GM12864 (cell line): ENCODE measurements at regions not wholly inside any gene's neighbourhood (a gene's known extent, or its start where the extent isn't known, plus 50 kb on each side); places are given as distances from the start of the nearest gene placed in this dataset.

Source experiments
- DNase-seq: peaks from one replicate; pipeline ENCODE4 v3.0.0-alpha.2; 2011; ENCODE audit warnings: low read depth
- H3K4me3 ChIP-seq: 2 replicates; pipeline ENCODE4 v1.5.1; 2011; ENCODE audit warnings: mild to moderate bottlenecking, low read depth, low read length, control low read depth
- TF ChIP-seq, protein P1 (sequence below): IDR thresholded peaks from 2 replicates; pipeline ENCODE4 v1.5.1; 2011; ENCODE audit warnings: low read depth, mild to moderate bottlenecking, moderate library complexity, low read length, control low read depth, inconsistent platforms; ENCODE audit errors: missing control alignments

- H3K4me3 ChIP-seq: no peak overlapping the region
- TF ChIP-seq, protein P1, sequence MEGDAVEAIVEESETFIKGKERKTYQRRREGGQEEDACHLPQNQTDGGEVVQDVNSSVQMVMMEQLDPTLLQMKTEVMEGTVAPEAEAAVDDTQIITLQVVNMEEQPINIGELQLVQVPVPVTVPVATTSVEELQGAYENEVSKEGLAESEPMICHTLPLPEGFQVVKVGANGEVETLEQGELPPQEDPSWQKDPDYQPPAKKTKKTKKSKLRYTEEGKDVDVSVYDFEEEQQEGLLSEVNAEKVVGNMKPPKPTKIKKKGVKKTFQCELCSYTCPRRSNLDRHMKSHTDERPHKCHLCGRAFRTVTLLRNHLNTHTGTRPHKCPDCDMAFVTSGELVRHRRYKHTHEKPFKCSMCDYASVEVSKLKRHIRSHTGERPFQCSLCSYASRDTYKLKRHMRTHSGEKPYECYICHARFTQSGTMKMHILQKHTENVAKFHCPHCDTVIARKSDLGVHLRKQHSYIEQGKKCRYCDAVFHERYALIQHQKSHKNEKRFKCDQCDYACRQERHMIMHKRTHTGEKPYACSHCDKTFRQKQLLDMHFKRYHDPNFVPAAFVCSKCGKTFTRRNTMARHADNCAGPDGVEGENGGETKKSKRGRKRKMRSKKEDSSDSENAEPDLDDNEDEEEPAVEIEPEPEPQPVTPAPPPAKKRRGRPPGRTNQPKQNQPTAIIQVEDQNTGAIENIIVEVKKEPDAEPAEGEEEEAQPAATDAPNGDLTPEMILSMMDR: no peak
- DNase-seq: no peak
Observed at GRCh38 chr6:139547122-139547776, 172.8 kb upstream of the CITED2 start.

DNA sequence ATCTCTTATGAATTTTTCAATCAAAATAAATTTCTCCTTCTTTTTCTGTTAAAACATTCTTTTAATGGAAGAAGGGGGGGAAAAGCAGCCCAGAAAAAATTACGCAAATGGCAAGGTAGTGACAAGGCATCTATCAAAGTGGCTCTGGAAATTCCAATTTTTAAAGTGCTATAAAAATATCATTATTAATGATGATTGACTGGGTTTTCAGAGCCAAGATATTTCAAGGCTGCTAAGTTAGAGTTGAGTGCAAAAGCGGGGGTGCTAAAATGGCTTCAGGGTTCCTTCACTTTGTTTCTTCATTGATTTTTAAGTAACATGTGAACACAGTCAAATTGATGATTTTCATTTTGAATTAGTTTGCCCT is 171.6 kb upstream of the CITED2 start:
- TF ChIP-seq, protein P1: no peak
- H3K4me3 ChIP-seq: no peak overlapping the region

DNA sequence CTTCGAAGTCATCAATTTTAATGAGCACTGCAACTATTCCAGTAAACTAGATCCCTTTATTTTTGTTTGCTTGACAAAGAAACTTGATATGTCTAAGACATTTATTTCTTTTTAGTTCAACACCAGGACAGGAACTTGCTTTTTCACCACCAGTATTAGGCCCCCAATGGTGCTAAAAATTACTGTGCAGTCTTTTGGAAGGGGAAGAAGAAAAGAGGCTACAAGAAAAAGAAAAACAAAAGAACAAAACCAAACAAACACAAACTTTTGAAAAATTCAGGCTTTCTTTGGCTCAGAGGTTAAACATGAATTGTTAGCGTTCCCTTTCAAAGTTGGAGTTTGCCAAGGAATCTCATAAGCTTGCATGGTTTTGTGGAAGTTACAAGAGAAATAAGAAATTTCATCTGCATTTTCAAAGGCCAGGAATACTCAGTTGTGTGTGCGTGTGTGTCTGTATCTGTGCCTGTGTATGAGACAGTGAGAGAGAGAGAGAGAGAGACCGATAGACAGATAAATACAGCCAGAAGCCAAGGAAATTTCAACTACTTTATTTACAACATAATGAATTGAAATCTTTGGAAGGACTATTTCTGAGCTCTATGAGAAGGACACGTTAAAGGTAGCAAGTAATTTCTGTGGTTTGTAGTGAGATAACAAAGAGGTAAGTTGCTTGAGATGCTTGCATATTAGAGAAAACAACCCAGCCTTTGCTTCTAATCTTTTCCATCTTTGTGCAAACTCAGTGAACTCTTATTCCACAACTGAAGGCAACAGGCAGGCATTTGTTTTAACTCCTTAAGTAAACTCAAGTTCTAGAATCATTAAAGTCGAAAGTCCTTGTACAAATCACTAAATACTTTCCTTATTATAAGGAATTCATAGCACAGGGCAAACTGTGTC is 171.0 kb upstream of the CITED2 start:
- TF ChIP-seq, protein P1: no peak
- DNase-seq: no peak

More for the DNA sequence above, 171.6 kb upstream of the CITED2 start:
- no peak for DNase-seq

DNA sequence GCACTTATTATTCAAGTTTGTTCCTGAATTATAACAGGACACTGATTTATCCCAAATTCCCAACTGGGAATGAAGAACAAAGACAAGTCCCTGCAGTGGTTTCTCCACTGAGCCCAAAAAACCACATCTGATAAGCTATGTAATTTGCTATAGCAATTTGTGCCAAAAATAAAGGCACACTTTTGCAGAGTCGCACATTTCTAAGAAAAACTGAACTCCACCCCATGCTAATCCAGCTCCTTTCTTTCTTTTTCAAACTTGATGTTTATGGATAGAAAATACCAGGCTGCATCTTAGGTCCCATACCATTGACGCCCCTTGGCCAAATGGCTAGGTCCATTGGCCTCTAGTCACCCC is 170.2 kb upstream of the CITED2 start:
- H3K4me3 ChIP-seq: no peak overlapping the region
- no peak for DNase-seq
- TF ChIP-seq, protein P1: no peak

More for the DNA sequence above, 171.0 kb upstream of the CITED2 start:
- H3K4me3 ChIP-seq: no peak overlapping the region

DNA sequence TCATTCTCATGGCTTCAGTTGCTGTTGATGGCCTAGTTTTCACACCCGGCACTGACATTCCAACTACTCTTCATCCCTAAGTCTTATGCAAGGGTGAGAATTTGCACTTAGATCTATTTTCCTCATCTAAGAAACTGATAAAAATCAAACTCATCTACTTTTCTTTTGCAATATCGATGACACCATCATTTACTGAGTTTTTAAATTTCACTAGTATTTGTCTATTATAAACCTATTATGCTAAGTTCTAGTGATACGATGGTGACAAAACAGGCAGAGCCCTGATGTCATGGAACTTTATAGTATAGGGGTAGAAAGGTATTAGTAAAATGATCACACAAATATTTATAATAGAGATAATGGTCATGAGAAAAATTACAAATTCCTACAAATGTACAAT is 167.9 kb upstream of the CITED2 start:
- no peak for DNase-seq
- TF ChIP-seq, protein P1: no peak
- no peak overlapping the region for H3K4me3 ChIP-seq

DNA sequence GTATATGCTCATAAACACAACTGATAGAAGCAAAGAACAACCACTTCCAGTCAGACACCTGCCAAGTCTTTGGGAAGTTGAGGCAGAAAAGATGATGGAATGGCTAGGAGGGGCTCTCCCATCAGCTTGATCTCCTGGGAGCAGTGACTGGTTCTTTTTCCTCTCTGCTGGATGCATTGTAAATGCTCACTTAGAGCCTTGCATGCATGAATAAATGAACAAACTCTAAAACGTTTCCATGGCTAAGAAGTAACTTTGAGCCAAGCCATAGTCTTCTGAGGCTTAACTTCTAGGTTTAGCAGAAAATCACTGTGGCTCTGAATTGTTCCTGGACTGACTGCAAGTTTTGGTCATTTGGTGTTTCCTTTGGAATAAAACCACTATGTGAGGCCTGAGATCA is 166.4 kb upstream of the CITED2 start:
- TF ChIP-seq, protein P1: no peak
- DNase-seq: no peak
- H3K4me3 ChIP-seq: no peak overlapping the region
